ENCODE measurements at regions not wholly inside any gene's neighbourhood (a gene's known extent, or its start where the extent isn't known, plus 50 kb on each side); places are given as distances from the start of the nearest gene placed in this dataset.
A peak's percentile ranks its signal among the peaks of the same experiment; 100 is the strongest.
"Not testable (repeated sequence)": the region's sequence is repeated elsewhere in the genome, so short reads cannot be mapped to it uniquely, and the experiment has no call there.

GRCh38 chr6:139702706-139703105, 328.3 kb upstream of the CITED2 start:
- DNase-seq (ENCODE audit: low read depth in 2 of 2) = no peak

- no peak for DNase-seq (ENCODE audit: low read depth in 2 of 2)
Observed at GRCh38 chr6:139701695-139702094, 327.2 kb upstream of the CITED2 start.

GRCh38 chr6:139701003-139701402, 326.6 kb upstream of the CITED2 start:
- no peak for DNase-seq (ENCODE audit: low read depth in 2 of 2)

GRCh38 chr6:139699911-139700310, 325.5 kb upstream of the CITED2 start:
- DNase-seq (ENCODE audit: low read depth in 2 of 2) = no peak

- no peak for DNase-seq (ENCODE audit: low read depth in 2 of 2)
Observed at GRCh38 chr6:139699335-139699734, 324.9 kb upstream of the CITED2 start.

GRCh38 chr6:139698526-139699176, 324.2 kb upstream of the CITED2 start:
- DNase-seq (ENCODE audit: low read depth in 2 of 2) = no peak

GRCh38 chr6:139697856-139698255, 323.4 kb upstream of the CITED2 start:
- DNase-seq (ENCODE audit: low read depth in 2 of 2) = not testable (repeated sequence)

- not testable (repeated sequence) for DNase-seq (ENCODE audit: low read depth in 2 of 2)
Observed at GRCh38 chr6:139696991-139697390, 322.5 kb upstream of the CITED2 start.

- no peak for DNase-seq (ENCODE audit: low read depth in 2 of 2)
Observed at GRCh38 chr6:139695361-139695760, 320.9 kb upstream of the CITED2 start.

- DNase-seq (ENCODE audit: low read depth in 2 of 2) = no peak
Observed at GRCh38 chr6:139693735-139694134, 319.3 kb upstream of the CITED2 start.

- no peak for DNase-seq (ENCODE audit: low read depth in 2 of 2)
Observed at GRCh38 chr6:139690007-139690406, 315.6 kb upstream of the CITED2 start.

- DNase-seq (ENCODE audit: low read depth in 2 of 2) = no peak
Observed at GRCh38 chr6:139687055-139687454, 312.6 kb upstream of the CITED2 start.

GRCh38 chr6:139686308-139686707, 311.9 kb upstream of the CITED2 start:
- no peak for DNase-seq (ENCODE audit: low read depth in 2 of 2)

GRCh38 chr6:139685009-139685408, 310.6 kb upstream of the CITED2 start:
- no peak for DNase-seq (ENCODE audit: low read depth in 2 of 2)

GRCh38 chr6:139680819-139681218, 306.4 kb upstream of the CITED2 start:
- DNase-seq (ENCODE audit: low read depth in 2 of 2) = no peak

GRCh38 chr6:139679516-139680179, 305.2 kb upstream of the CITED2 start:
- DNase-seq (ENCODE audit: low read depth in 2 of 2) = peak; percentile 5 to 54

- DNase-seq (ENCODE audit: low read depth in 2 of 2) = no peak
Observed at GRCh38 chr6:139676718-139677117, 302.3 kb upstream of the CITED2 start.

GRCh38 chr6:139666284-139666683, 291.8 kb upstream of the CITED2 start:
- no peak for DNase-seq (ENCODE audit: low read depth in 2 of 2)

GRCh38 chr6:139663996-139664395, 289.5 kb upstream of the CITED2 start:
- no peak for DNase-seq (ENCODE audit: low read depth in 2 of 2)

GRCh38 chr6:139659711-139660110, 285.3 kb upstream of the CITED2 start:
- no peak for DNase-seq (ENCODE audit: low read depth in 2 of 2)

GRCh38 chr6:139659196-139659595, 284.7 kb upstream of the CITED2 start:
- no peak for DNase-seq (ENCODE audit: low read depth in 2 of 2)

GRCh38 chr6:139657119-139657518, 282.7 kb upstream of the CITED2 start:
- DNase-seq (ENCODE audit: low read depth in 2 of 2) = no peak

All from dermis microvascular lymphatic vessel endothelial cell (primary cell).